GM18873 (cell line): ENCODE measurements at regions not wholly inside any gene's neighbourhood (a gene's known extent, or its start where the extent isn't known, plus 50 kb on each side); places are given as distances from the start of the nearest gene placed in this dataset.

Source experiments
- ATAC-seq: cut with Tn5 transposase; IDR thresholded peaks from one replicate; pipeline ENCODE4 v1.9.1; 2021; ENCODE audit warnings: mild to moderate bottlenecking, moderate library complexity, moderate number of reproducible peaks; ENCODE audit not compliant: unreplicated experiment, low FRiP score

DNA sequence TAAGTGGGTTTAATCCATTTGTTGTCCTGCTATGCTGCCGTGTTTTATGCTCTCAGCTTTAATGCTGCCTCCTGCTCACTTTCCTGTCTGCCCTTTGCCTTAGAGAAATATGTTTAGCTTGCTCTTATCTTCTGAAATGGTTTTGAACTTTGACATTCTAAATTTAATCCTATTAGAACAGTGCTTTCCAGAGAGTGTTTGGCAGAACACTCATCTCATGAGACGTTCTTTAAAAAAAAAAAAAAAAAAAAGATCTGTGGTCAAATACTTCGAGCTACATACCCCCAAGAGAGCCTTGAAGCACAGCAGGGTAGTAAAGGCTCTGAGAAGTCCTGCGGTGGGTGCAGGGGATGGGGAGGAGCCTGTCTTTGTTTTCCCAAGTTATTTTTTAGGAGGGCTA, 161.3 kb downstream of the SPP2 start:
- no peak for ATAC-seq

DNA sequence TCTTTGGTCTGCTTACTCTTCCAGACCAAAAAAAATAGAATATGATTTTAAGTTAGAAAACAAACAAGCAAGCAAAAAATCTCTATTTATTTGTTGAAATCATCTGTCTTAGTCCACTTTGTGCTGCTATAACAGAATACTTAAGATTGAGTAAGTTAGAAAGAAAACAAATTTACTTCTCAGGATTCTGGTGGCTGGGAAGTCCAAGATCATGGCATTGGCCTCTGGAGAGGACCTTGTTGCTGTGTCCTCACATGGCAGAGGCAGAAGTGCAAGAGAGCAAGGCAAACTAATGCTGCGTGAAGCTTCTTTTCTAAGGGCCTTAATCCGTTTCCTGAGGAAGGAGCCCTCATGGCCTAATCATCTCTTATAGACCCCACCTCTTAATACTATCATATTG, 156.2 kb downstream of the SPP2 start:
- ATAC-seq = no peak

DNA sequence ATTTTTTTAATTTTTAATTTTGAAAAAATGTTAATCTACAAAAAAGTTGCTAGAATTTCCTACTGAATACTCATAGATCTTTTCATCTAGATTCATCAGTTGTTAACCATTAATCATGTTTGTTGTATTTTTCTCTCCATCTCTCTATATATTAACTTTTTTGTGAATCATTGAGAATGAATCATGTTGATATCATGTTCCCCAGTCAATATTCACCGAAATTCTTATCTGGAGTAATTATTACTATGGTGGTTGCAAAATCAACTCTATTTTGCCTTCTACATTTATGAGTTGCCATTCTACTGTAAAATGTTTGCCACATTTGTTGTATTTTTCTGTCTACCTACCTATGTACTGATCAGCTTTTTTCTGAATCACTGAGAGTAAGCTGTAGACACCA, 154.0 kb downstream of the SPP2 start:
- ATAC-seq = no peak

DNA sequence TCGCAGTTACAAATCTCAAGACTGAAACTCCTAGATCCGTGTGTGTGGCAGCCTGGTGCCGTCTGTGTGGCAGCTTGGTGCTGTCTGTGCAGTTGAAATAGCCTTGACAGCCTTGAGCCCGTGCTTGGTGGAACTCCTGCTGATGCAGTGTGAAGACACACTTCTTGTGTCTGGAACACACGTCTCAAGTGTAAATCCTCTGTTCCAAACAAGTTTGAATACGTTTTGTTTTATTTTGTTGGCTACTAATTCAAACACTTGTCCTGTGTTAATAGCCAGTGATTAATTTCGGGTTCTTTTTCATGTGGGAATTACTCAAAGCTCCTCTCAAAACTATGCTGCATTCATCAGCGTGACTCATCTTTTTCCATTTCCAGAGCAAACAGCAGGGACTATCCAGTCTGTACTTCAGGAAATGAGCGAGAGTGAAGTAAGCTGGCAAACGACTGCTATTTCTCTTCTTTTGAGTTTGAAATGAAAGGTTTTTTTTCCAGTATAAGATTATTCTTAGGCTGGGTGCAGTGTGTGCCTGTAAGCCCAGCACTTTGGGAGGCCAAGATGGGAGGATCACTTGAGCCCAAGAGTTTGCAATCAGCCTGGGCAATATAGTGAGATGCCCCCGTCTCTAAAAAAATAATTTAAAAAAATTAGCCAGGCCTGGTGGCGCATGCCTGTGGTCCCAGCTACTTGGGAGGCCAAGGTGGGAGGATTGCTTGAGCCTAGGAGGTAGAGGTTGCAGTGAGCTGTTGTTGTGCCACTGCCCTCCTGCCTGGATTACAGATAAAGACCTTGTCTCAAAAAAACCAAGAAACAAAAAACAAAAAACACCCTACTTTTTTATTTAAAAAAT, 152.9 kb downstream of the SPP2 start:
- ATAC-seq = no peak

DNA sequence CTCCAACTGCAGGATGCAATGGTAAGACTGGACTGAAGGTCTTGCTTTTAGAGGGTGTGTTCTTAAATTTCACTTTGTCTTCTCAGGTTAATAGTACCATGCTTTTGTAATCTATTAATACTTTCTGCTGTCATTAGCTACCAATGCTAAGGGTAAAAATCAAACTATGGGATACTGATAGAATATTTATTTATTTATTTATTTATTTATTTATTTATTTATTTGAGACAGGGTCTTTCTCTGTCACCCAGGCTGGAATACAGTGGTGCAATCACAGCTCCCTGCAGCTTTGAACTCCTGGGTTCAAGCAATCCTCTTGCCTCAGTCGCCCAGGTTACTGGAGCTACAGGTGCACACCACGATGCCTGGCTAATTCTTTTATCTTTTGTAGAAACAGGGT, 152.1 kb downstream of the SPP2 start:
- ATAC-seq = no peak

DNA sequence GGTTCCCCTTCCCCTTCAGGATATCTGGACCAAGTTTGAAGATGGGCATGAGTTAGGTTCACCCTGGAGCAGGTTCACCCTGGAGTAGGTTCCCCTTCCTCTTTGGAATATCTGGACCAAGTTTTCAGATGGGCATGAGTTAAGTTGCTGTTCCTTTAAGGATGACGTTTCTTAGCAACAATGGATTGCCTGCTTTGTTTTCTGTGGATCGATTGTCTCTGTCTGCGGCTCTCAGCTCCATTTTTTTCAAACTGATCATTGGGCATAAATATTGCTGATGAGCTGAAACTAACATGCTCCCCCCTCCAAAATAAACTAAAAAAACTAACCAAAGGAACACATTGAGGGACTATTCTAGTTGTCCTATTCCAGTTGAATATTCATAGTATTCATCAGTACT, 149.5 kb downstream of the SPP2 start:
- ATAC-seq = no peak

DNA sequence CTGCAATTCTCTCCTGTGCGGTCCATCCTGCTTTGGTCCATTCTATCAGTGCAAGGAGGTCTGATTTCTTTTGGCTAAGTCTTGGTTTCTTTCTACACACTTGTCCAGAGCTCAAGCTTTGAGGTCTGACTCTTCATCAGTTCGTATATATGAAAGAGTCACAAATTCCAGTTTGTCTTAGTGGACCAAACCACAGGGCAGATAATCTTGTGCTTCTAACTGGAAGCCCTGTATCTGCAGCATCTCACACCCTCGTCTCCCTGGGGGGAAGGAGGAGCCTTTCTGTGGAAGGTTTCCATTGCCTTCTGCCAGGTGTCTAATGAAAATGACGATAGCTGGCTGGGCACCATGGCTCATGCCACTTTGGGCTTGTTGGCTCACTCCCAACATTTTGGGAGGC, 148.5 kb downstream of the SPP2 start:
- no peak for ATAC-seq

DNA sequence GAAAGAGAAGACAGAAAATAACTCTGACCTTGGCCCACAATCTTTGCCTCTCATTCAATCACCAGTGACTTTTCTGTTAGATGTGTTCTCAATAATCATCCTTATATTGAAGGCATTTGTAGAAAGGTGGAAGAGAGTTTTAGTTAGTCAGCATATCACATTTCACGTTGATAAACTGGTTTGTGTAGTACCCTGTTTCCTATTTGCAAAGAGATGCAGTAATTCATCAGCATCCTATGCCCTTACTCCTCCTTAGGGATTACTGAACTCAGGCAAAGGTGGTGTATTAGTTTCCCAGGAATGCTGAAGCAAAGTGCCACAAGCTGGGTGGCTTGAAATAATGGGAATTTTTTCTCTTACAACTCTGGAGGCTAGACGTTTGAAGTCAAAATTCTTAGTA, 145.0 kb downstream of the SPP2 start:
- no peak for ATAC-seq

DNA sequence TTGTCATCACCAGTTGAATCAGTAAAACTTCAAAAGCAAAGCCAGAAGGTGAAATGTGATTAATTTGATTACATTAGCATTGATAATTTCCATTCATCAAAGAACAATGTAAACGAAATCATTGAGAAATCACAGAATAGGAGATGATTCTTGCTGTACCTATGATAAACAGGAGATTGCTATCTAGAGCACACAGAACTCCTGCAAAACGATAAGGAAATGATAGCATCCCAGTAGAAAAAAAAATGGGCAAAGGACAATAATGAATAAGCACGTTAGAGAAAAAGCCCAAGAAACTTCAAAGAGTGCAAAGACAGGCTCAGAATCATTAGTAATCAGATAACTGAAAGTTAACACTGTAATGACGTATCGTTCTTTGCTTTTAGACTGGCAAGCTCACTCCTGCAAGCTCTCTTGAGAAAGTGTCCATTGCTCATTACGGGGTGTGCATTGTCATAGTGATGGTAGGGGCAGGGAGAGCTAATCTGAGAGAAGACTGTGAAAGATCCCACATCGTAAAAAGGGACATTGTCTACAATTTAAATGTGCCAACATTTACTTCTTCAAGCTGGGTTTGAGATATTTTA, 143.6 kb downstream of the SPP2 start:
- no peak for ATAC-seq

DNA sequence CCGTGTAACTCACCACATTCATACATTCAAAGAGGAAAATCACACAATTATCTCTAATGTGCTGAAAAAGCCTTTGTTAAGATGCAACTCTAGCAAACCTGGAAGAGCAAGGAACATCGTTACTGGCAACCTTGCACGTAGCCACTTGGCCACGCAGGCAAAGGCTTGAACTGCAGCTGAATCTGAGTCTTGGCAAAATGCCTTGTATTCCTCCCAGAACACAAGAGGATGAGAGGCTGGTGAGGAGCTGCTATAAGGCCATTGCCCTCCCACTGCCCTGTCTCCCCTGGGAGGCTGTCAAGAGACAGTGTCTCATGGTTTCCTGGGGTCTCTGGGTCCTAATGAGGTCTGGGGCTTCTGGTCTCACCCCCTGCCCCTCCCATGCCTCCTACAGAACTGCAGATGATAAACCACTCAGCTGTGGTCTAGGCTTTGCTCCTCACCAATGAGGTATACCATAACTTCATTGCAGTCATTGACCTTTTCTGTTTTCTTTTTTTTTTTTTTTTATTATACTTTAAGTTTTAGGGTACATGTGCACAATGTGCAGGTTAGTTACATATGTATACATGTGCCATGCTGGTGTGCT, 141.4 kb downstream of the SPP2 start:
- ATAC-seq = no peak

DNA sequence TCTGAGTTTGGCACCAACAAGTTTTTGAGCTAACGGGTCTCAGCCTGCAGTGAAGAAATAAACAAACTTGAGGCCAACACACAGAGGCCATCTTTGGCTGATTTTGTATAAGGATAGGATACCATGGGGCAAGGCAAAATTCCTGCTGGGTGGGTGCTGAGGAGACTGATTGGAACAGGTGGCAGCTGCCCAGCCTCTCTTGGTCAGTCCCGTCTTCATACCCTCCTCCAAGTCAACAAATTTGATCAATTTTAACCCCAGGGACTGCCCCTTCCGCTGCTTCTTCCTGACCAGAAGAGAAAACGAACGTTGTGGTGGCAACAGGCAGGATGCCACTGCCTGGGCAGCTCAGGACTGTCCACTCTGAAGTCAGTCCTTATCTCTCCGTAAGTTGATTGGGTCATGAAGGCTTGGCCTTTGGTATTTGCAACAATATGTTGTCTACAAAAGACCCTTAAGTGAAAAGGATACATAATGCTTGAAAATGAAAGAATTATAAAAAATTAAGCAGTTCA, 139.3 kb downstream of the SPP2 start:
- no peak for ATAC-seq

DNA sequence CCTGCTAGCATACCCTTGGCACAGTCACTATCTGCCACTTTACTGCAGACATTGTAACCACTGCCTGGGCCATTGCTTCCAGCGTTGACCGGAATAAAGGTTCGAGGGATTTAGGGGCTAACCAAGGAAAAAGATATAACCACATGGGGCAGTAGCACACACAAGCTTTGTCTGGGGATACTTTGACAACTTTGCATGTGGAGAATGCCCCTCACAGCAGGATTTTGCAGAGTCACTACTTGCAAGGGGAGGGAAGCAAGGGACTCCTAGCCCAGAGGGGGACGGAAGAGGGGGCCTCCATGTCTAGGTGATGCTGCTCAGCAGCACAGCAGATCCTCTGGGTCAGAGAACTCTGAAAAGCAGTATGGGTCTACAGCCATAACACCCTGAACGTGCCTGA, 138.7 kb downstream of the SPP2 start:
- no peak for ATAC-seq

DNA sequence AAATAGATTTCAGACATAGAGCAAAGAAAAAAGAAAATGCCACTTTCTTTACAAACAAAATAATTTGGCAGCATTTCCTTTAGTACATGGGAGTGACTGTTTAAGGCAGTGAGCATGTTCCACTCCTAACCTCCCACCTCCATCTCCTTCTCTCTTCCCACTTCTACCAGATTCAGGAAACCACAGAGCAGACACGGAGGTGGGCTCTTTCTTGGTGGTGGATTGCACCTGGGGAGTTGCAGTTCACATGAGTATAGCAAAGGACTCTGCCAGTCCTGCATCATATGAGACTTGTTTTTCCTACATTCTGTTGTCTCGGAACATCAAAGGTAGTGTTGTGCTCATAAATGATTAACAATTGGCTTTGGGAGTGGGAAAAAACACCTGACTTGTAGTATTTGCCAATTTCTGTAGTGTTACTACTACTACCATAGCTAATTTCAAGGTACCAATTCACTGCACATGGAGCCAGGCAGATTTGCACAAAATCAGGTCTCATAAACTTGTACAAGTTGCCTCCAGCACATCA, 137.2 kb downstream of the SPP2 start:
- no peak for ATAC-seq

DNA sequence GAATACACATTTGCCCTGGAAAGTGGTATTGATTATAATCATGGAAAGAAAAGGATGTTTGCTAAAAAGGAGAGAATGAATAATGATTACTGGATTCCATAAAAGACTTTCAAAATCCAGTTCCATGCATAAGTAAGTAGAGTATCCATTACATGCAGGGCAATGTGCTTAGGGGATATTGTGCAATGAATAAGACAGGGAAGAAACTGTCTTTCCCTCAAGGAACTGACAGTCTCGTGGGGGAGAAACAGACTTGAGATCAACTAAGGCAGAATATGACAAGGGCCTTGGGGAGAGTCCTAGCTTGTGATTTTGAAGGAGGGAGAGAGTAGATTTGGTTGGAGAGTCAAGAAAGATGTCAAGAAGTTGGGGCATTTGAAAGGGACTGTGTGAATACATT, 130.6 kb downstream of the SPP2 start:
- no peak for ATAC-seq

DNA sequence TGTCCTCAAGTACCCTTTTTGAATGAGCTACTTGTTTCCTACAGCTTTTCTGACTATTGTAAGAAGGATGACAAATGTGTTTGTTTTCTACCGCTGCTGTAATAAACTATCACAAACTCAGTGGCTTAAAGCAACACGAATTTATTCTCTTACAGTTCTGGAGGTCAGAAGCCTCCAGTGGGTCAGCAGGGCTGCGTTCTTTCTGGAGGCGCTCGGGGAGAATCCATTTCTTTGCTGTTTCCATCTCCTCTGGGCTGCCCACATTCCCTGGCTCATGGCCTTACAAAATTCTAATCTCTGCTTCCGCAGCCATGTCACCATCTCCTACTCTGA, 128.5 kb downstream of the SPP2 start:
- ATAC-seq = no peak

DNA sequence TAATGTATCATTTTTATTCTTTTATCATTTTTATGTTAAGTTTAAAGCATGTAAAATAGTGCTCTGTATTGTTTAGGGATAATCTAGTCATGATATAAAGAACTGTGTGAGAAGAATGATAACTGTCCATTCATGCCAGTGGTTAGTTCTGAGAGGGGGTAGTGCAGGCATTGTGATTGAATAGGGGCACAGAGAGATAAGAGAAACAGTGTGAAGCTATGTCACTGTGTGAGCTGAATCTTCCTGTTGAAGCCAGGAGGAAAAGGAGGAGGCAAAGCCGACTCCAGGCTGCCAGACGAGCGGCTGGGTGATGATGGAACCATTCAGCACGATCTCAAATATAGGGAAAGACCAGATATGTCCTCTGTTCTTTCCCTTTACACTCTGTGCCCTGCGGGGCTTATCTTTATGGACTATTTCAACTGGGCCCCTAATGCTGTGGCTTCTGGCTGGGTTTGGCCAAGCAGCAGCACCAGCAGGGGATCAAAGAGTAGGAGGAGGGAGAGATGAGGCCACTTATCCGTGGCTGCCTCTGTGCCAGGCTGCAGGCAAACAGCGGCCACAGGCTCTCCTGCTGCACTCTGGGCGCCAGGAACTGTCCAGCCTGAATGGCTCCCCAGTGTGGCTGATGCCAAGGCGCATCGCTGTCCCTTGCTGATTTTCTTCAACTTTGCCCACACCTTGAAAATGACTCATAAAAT, 128.0 kb downstream of the SPP2 start:
- ATAC-seq = no peak

DNA sequence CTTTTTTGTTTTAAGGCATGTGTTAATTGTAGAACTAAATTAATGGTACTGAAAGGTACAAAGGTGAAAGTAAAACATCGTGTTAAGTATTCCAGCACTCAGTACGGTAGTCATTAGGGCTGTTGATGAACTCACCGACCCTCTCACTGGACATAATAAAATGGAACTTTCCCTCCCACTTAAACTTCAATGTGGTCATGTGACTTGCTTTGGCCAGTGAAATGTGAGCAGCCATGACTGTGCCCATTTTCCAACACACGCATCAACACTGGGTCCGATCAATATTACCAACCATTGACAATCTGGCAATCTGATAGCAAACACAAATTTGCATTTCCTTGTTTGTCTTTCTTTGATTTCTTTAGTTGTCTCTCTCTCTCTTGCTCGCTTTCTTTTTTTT, 125.1 kb downstream of the SPP2 start:
- no peak for ATAC-seq

DNA sequence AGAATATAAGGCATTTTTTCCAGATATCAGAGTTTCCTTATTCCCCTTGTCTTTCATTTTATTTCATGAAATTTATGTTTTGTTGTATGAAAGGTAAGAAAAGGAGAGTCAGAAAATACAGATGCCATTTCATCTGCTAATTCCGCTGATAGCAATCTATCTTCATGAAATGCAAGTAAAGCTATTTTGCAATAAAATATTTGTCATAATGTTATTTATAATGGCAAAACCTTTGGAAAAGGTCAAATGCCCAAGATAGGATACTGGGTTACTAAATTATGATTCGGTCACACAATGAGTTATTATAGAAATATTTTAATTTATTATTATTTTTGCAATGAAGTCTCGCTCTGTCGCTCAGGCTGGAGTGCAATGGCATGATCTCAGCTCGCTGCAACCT, 124.2 kb downstream of the SPP2 start:
- no peak for ATAC-seq

DNA sequence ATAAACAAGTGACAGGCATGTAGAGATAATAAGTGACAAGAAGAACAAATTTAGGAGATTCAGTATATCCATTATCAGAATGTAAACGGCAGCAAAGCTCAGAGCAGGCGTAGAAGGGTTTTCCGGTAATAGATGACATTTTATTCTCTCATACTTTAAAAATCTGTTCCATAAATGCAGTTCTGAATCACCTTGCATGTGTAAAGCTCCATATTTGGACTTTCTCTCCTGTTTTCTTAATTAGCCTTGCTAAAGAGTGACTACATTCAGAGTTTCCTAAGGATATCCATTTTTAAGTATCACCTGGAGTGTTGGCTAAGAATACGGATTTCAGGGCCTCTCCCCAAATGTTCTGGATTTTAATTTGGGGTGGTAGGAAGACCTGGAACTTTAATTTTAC, 122.0 kb downstream of the SPP2 start:
- no peak for ATAC-seq

DNA sequence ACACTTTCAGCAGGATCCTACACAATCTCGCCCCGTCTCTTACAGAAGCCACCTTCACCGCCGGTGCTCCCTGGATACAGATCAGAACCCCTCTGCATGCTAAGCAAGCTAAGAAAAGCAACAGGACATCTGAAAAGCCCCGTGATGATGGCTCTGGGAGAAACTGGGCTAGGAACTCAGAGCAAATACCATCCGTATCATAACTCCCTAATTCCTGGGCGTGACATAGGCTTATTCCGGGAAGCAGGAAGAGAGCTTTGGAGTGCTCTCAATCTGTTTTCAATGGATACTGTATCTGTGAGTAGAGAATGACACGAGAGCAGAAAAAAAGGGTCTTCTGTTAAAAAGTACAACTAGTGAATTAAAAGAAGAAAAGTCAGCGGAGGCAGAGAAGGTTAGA, 121.6 kb downstream of the SPP2 start:
- ATAC-seq = no peak

DNA sequence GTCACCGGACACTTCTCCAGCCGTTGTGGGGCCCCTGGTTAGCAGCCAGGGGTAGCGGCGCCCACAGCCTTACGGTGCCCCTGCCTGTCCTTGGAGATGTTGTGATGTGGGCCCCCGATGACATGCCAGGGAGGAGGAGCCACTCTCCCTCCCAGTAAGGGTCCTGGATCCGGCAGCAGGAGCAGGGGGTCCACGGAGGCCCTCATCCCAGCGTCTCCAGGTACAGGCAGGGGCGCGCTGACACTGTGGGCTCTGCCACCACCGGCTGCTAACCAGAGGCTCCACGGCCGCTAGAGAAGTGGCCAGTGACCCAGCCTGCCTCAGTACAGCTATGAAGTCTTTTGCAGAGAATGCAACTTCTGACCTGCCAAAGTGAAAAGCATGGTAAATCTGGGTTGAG, 121.2 kb downstream of the SPP2 start:
- ATAC-seq = no peak
